ENCODE measurements at regions not wholly inside any gene's neighbourhood (a gene's known extent, or its start where the extent isn't known, plus 50 kb on each side); places are given as distances from the start of the nearest gene placed in this dataset.

GRCh38 chr4:137422666-137423065, 109.6 kb downstream of the PCDH18 start:
- Histone ChIP-seq H3K4me3 (replicated peaks in 1 of 2; ENCODE audit: low read depth in 1 of 2, low read length in 2 of 2) (no peak overlapping the region), H3K36me3 (ENCODE audit: control insufficient read depth in 1 of 2, insufficient read depth in 2 of 2, low read length in 2 of 2) (no peaks in the 10 kb centered on the region), H3K4me2 (ENCODE audit: low read length) (no peak overlapping the region), H3K27me3 (ENCODE audit: insufficient read depth, low read length) (no peaks in the 10 kb centered on the region), H3K9me3 (ENCODE audit: control insufficient read depth in 1 of 2, insufficient read depth in 1 of 2, low read depth in 1 of 2, low read length in 2 of 2) (no peaks in the 10 kb centered on the region), H3K4me1 (ENCODE audit: control insufficient read depth in 1 of 2, insufficient read depth in 2 of 2, low read length in 2 of 2) (no peaks in the 10 kb centered on the region), H2AFZ (ENCODE audit: low read depth, low read length, poor library complexity, severe bottlenecking) (no peak overlapping the region), H3K9me2 (ENCODE audit: insufficient read depth) (no peaks in the 10 kb centered on the region), H3K27ac (ENCODE audit: low read depth, low read length) (no peak overlapping the region), H4K20me1 (ENCODE audit: insufficient read depth) (no peaks in the 10 kb centered on the region), H3K79me2 (ENCODE audit: insufficient read depth, low read length) (no peaks in the 10 kb centered on the region), H3K9ac (ENCODE audit: low read length) (no peak overlapping the region)
- DNase-seq (ENCODE audit: low read depth, low spot score) (no peak), ATAC-seq (no peak)
- ChIA-PET POLR2A (no interaction called here), RAD21 (ENCODE audit: low non-redundant PET in 1 of 2, low total read pairs in 2 of 2, uncharacterized antibody in 2 of 2, unreplicated experiment in 2 of 2) (no interaction called here), CTCF (no interaction called here)
- no peak for TF ChIP-seq TCF7L2 (IDR thresholded peaks at IDR 0.05; ENCODE audit: borderline replicate concordance, extremely low read depth, insufficient read depth, insufficient read length)
- no peak for TF ChIP-seq CEBPB (IDR thresholded peaks at IDR 0.05; ENCODE audit: low read depth)
- TF ChIP-seq EZH2 (IDR thresholded peaks at IDR 0.05), result no peak
- TF ChIP-seq MAX (IDR thresholded peaks at IDR 0.05), result no peak
- no peak for TF ChIP-seq RAD21 (IDR thresholded peaks at IDR 0.05; ENCODE audit: low read depth)
- intact Hi-C loops (cut with micrococcal nuclease), result no loop called here
- BruUV-seq (replicated peaks), result no TSS peak

GRCh38 chr4:137421796-137422195, 110.5 kb downstream of the PCDH18 start:
- ATAC-seq, result no peak
- no peak for DNase-seq (ENCODE audit: low read depth, low spot score)
- no TSS peak for BruUV-seq (replicated peaks)
- Histone ChIP-seq H3K4me1 (ENCODE audit: control insufficient read depth in 1 of 2, insufficient read depth in 2 of 2, low read length in 2 of 2) (no peaks in the 10 kb centered on the region), H3K9me3 (ENCODE audit: control insufficient read depth in 1 of 2, insufficient read depth in 1 of 2, low read depth in 1 of 2, low read length in 2 of 2) (no peaks in the 10 kb centered on the region), H3K36me3 (ENCODE audit: control insufficient read depth in 1 of 2, insufficient read depth in 2 of 2, low read length in 2 of 2) (no peaks in the 10 kb centered on the region), H3K27me3 (ENCODE audit: insufficient read depth, low read length) (no peaks in the 10 kb centered on the region), H3K9ac (ENCODE audit: low read length) (no peak overlapping the region), H3K4me2 (ENCODE audit: low read length) (no peak overlapping the region), H3K9me2 (ENCODE audit: insufficient read depth) (no peaks in the 10 kb centered on the region), H3K79me2 (ENCODE audit: insufficient read depth, low read length) (no peaks in the 10 kb centered on the region), H2AFZ (ENCODE audit: low read depth, low read length, poor library complexity, severe bottlenecking) (no peak overlapping the region), H3K4me3 (replicated peaks in 1 of 2; ENCODE audit: low read depth in 1 of 2, low read length in 2 of 2) (no peak overlapping the region), H3K27ac (ENCODE audit: low read depth, low read length) (no peak overlapping the region), H4K20me1 (ENCODE audit: insufficient read depth) (no peaks in the 10 kb centered on the region)
- CTCF ChIA-PET, result no interaction called here
- intact Hi-C loops (cut with micrococcal nuclease), result no loop called here
- TF ChIP-seq MAX (IDR thresholded peaks at IDR 0.05) (no peak), EZH2 (IDR thresholded peaks at IDR 0.05) (no peak), EZH2phosphoT487 (IDR thresholded peaks at IDR 0.05; ENCODE audit: borderline replicate concordance) (no peak), SRF (IDR thresholded peaks at IDR 0.05; ENCODE audit: low read depth) (no peak)
- RAD21 ChIA-PET (ENCODE audit: low non-redundant PET in 1 of 2, low total read pairs in 2 of 2, uncharacterized antibody in 2 of 2, unreplicated experiment in 2 of 2), result no interaction called here
- POLR2A ChIA-PET, result no interaction called here

Measured in HCT116 (cell line).